Loucy (cell line): ENCODE measurements at regions not wholly inside any gene's neighbourhood (a gene's known extent, or its start where the extent isn't known, plus 50 kb on each side); places are given as distances from the start of the nearest gene placed in this dataset.

Experiments used
- EZH2phosphoT487 ChIP-seq: fragments of 200-600 bp; IDR thresholded peaks from 2 replicates; pipeline ENCODE4 v1.6.1; 2018; ENCODE audit warnings: antibody characterized with exemption, mild to moderate bottlenecking, moderate library complexity, borderline replicate concordance
- TF ChIP-seq, protein P1 (sequence below): fragments of 200-600 bp; sonication (generic); conservative IDR thresholded peaks from 2 replicates; pipeline ENCODE4 v1.5.1; 2014; ENCODE audit warnings: mild to moderate bottlenecking, antibody characterized with exemption, low read length

GRCh38 chr1:67555461-67556296, 125.5 kb upstream of the SERBP1 start:
- TF ChIP-seq EZH2phosphoT487 = no peak
- TF ChIP-seq, protein P1, sequence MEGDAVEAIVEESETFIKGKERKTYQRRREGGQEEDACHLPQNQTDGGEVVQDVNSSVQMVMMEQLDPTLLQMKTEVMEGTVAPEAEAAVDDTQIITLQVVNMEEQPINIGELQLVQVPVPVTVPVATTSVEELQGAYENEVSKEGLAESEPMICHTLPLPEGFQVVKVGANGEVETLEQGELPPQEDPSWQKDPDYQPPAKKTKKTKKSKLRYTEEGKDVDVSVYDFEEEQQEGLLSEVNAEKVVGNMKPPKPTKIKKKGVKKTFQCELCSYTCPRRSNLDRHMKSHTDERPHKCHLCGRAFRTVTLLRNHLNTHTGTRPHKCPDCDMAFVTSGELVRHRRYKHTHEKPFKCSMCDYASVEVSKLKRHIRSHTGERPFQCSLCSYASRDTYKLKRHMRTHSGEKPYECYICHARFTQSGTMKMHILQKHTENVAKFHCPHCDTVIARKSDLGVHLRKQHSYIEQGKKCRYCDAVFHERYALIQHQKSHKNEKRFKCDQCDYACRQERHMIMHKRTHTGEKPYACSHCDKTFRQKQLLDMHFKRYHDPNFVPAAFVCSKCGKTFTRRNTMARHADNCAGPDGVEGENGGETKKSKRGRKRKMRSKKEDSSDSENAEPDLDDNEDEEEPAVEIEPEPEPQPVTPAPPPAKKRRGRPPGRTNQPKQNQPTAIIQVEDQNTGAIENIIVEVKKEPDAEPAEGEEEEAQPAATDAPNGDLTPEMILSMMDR = no peak
